Naive thymus-derived CD4-positive, alpha-beta T cell (primary cell): ENCODE measurements at regions not wholly inside any gene's neighbourhood (a gene's known extent, or its start where the extent isn't known, plus 50 kb on each side); places are given as distances from the start of the nearest gene placed in this dataset.

Source experiments
- ATAC-seq: fragments of 150-1000 bp; cut with Tn5 transposase; 2 replicates; pipeline ENCODE4 v1.10.0; 2021; ENCODE audit warnings: mild to moderate bottlenecking, moderate library complexity
- CTCF ChIA-PET: fragments of 350-600 bp; sonication (Branson Sonifier 250); formaldehyde crosslinking; loops from one replicate; lab custom pipeline; 2021; ENCODE audit warnings: antibody characterized with exemption; lab: Charles Lee
- POLR2A ChIA-PET: fragments of 350-600 bp; sonication (Branson Sonifier 250); formaldehyde crosslinking; loops from one replicate; lab custom pipeline; 2021; ENCODE audit warnings: antibody characterized with exemption, inconsistent platforms; lab: Charles Lee
- DNase-seq, 9 donors: peaks; one replicate each; pipeline versions ENCODE4 v3.0.0 to v3.0.0-alpha.2; 2020 to 2022; ENCODE audit warnings: mixed read lengths in 1 of 9
- H3K27ac ChIP-seq: one replicate; pipeline ENCODE4 v1.7.0; 2013; ENCODE audit warnings: mild to moderate bottlenecking, low read depth, low read length, moderate library complexity
- H3K27me3 ChIP-seq, 2 donors: one replicate each; pipeline ENCODE4 v1.7.0; 2013; ENCODE audit warnings: low read length in 2 of 2, mild to moderate bottlenecking in 2 of 2, moderate library complexity in 2 of 2; ENCODE audit not compliant: control insufficient read depth in 2 of 2, insufficient read depth in 2 of 2
- H3K36me3 ChIP-seq, 3 experiments: 1 replicate in 2 of 3; 2 replicates in 1 of 3; pipeline ENCODE4 v1.7.0; 2013; ENCODE audit warnings: low read length in 3 of 3, mild to moderate bottlenecking in 3 of 3, moderate library complexity in 1 of 3; ENCODE audit not compliant: insufficient read depth in 3 of 3, control insufficient read depth in 2 of 3
- H3K4me1 ChIP-seq, 2 donors: one replicate each; pipeline ENCODE4 v1.7.0; 2013; ENCODE audit warnings: low read length in 2 of 2, mild to moderate bottlenecking in 2 of 2, moderate library complexity in 1 of 2; ENCODE audit not compliant: control insufficient read depth in 2 of 2, insufficient read depth in 2 of 2
- H3K4me3 ChIP-seq: 2 replicates; pipeline ENCODE4 v1.7.0; 2013; ENCODE audit warnings: mild to moderate bottlenecking, low read length
- H3K9me3 ChIP-seq, 3 experiments: 1 replicate in 2 of 3; 2 replicates in 1 of 3; pipeline ENCODE4 v1.7.0; 2013; ENCODE audit warnings: low read length in 3 of 3; ENCODE audit not compliant: control insufficient read depth in 2 of 3
- H3K27ac Mint-ChIP-seq, 9 donors: one replicate each; pipeline ENCODE4 v1.8.0; 2020 to 2022; ENCODE audit warnings: mixed read lengths in 9 of 9, mild to moderate bottlenecking in 8 of 9, moderate library complexity in 5 of 9, inconsistent platforms in 2 of 9
- H3K27me3 Mint-ChIP-seq, 5 donors: one replicate each; pipeline ENCODE4 v1.8.0; 2021 to 2022; ENCODE audit warnings: mixed read lengths in 5 of 5, mild to moderate bottlenecking in 1 of 5
- H3K36me3 Mint-ChIP-seq, 5 donors: one replicate each; pipeline ENCODE4 v1.8.0; 2020 to 2022; ENCODE audit warnings: mixed read lengths in 5 of 5, mild to moderate bottlenecking in 3 of 5, inconsistent platforms in 1 of 5
- H3K4me1 Mint-ChIP-seq, 7 donors: one replicate each; pipeline ENCODE4 v1.8.0; 2020 to 2022; ENCODE audit warnings: mixed read lengths in 7 of 7, mild to moderate bottlenecking in 3 of 7, inconsistent platforms in 1 of 7
- H3K4me3 Mint-ChIP-seq, 10 donors: one replicate each; pipeline ENCODE4 v1.8.0; 2020 to 2022; ENCODE audit warnings: mild to moderate bottlenecking in 10 of 10, mixed read lengths in 10 of 10, moderate library complexity in 6 of 10, inconsistent platforms in 2 of 10
- H3K9me3 Mint-ChIP-seq, 11 donors: one replicate each; pipeline ENCODE4 v1.8.0; 2020 to 2022; ENCODE audit warnings: mixed read lengths in 11 of 11, mild to moderate bottlenecking in 4 of 11, inconsistent platforms in 1 of 11, moderate library complexity in 1 of 11
- intact Hi-C, 2 donors: fragments of 100-400 bp; cut with micrococcal nuclease; formaldehyde crosslinking; loops; one replicate each; pipeline ENCODE4 v1.15.1; 2023

DNA sequence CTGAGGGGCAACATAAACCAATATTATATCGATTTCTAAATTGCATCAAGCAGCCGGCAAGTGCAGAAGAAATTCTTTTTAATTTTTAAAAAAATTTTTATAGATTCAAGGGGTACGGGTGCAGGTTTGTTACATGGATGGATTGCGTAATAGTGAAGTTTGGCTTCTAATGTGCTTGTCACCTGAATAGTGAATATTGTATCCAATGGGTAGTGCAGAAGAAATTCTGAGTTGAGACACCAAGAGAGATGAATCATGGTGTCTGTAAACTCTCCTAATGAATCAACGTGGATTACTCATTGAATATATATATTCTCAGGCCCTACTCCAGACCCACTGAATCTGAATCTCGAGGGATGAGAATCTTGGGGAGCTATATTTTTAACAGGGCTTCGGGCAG lies 253.7 kb upstream of the FOXD3 start:
- no peaks in the 10 kb centered on the region for H3K4me1 ChIP-seq
- intact Hi-C loops, result no loop called here
- POLR2A ChIA-PET, result no interaction called here
- Mint-ChIP-seq H3K27ac (no peak overlapping the region), H3K4me1 (peaks cover 0 to 4% (median 0%) of the 10 kb centered on the region in 7 donors), H3K36me3 (no peaks in the 10 kb centered on the region), H3K4me3 (no peak overlapping the region), H3K27me3 (peaks cover 16 to 29% (median 27%) of the 10 kb centered on the region in 5 donors), H3K9me3 (peaks cover 0 to 2% (median 0%) of the 10 kb centered on the region in 11 donors)
- no peak overlapping the region for H3K4me3 ChIP-seq
- ATAC-seq (no peak), DNase-seq (no peak)
- no peaks in the 10 kb centered on the region for H3K27me3 ChIP-seq
- H3K27ac ChIP-seq, result no peak overlapping the region
- no peaks in the 10 kb centered on the region for H3K9me3 ChIP-seq
- H3K36me3 ChIP-seq, result no peaks in the 10 kb centered on the region
- CTCF ChIA-PET, result no interaction called here

DNA sequence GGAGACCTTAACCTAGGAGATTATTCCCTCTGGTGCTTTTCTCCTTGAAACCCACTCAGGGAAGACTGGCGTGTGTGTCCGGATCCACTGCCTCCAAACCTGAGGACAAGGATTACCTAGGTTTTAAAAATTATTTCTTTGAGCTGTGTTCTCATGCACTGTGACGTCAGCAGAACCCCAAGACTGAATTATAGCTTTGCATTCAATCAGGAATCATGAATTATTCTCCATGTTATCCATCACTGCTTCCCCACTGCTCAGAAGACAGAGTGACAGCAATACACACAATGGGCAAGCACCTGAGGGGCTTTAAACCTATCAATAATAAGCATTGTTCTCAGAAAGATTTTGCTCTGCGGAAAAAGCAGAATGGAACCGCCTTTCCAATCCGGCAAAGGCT lies 253.2 kb upstream of the FOXD3 start:
- ChIA-PET CTCF (no interaction called here), POLR2A (no interaction called here)
- Histone ChIP-seq H3K27ac (no peak overlapping the region), H3K27me3 (no peaks in the 10 kb centered on the region), H3K9me3 (no peaks in the 10 kb centered on the region), H3K4me1 (no peaks in the 10 kb centered on the region), H3K36me3 (no peaks in the 10 kb centered on the region), H3K4me3 (no peak overlapping the region)
- peaks cover 0 to 4% (median 0%) of the 10 kb centered on the region in 7 donors for H3K4me1 Mint-ChIP-seq
- no peak overlapping the region for H3K4me3 Mint-ChIP-seq
- DNase-seq (no peak), ATAC-seq (no peak)
- H3K9me3 Mint-ChIP-seq, result peaks cover 0 to 2% (median 0%) of the 10 kb centered on the region in 11 donors
- peaks cover 17 to 33% (median 30%) of the 10 kb centered on the region in 5 donors for H3K27me3 Mint-ChIP-seq
- intact Hi-C loops, result no loop called here
- H3K27ac Mint-ChIP-seq, result no peak overlapping the region
- H3K36me3 Mint-ChIP-seq, result no peaks in the 10 kb centered on the region

- ChIA-PET CTCF (no interaction called here), POLR2A (no interaction called here)
- ATAC-seq (no peak), DNase-seq (no peak)
- Histone ChIP-seq H3K4me3 (no peak overlapping the region), H3K27me3 (no peaks in the 10 kb centered on the region), H3K4me1 (no peaks in the 10 kb centered on the region), H3K27ac (no peak overlapping the region), H3K36me3 (no peaks in the 10 kb centered on the region), H3K9me3 (peaks cover 0 to 8% (median 0%) of the 10 kb centered on the region in 3 experiments)
- H3K27ac Mint-ChIP-seq, result no peak overlapping the region
- peaks cover 0 to 4% (median 0%) of the 10 kb centered on the region in 7 donors for H3K4me1 Mint-ChIP-seq
- intact Hi-C loops, result no loop called here
- peaks cover 2 to 33% (median 8%) of the 10 kb centered on the region in 11 donors for H3K9me3 Mint-ChIP-seq
- H3K4me3 Mint-ChIP-seq, result no peak overlapping the region
- H3K36me3 Mint-ChIP-seq, result peaks cover 0 to 12% (median 0%) of the 10 kb centered on the region in 5 donors
- H3K27me3 Mint-ChIP-seq, result peaks cover 40 to 59% (median 46%) of the 10 kb centered on the region in 5 donors
These were observed 248.8 kb upstream of the FOXD3 start for GRCh38 chr1:63073309-63074306.

GRCh38 chr1:63074321-63074720 lies 248.0 kb upstream of the FOXD3 start:
- CTCF ChIA-PET, result no interaction called here
- H3K27me3 ChIP-seq, result no peaks in the 10 kb centered on the region
- intact Hi-C loops, result no loop called here
- POLR2A ChIA-PET, result no interaction called here
- Mint-ChIP-seq H3K9me3 (peaks cover 2 to 33% (median 8%) of the 10 kb centered on the region in 11 donors), H3K4me1 (peaks cover 0 to 4% (median 0%) of the 10 kb centered on the region in 7 donors), H3K27me3 (peaks cover 40 to 59% (median 46%) of the 10 kb centered on the region in 5 donors), H3K4me3 (no peak overlapping the region), H3K36me3 (peaks cover 0 to 12% (median 0%) of the 10 kb centered on the region in 5 donors), H3K27ac (no peak overlapping the region)
- H3K36me3 ChIP-seq, result no peaks in the 10 kb centered on the region
- no peak for ATAC-seq
- H3K9me3 ChIP-seq, result peaks cover 0 to 8% (median 0%) of the 10 kb centered on the region in 3 experiments
- H3K4me3 ChIP-seq, result no peak overlapping the region
- no peak overlapping the region for H3K27ac ChIP-seq
- DNase-seq, result no peak
- H3K4me1 ChIP-seq, result no peaks in the 10 kb centered on the region

DNA sequence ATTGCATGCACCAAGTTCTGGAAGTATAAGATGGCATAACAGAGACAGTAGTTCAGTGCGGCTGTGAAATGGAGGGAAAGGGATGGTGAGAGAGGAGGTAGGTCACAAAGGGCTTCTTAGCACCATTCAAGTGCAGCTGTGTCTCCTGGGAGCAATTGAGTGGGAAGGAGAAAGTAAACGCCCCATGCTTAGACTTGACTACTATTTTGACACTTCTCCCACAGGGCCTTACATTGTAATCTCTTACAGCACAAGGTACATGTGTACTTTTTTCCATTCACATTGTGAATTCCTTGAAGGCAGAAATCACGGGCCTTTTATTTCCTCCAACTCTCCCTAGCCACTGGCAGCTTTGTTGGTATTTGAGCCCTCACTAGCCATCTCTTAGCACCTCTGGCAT lies 239.6 kb upstream of the FOXD3 start:
- Mint-ChIP-seq H3K4me1 (no peaks in the 10 kb centered on the region), H3K27ac (no peak overlapping the region)
- POLR2A ChIA-PET, result no interaction called here

GRCh38 chr1:63087966-63088365 lies 234.4 kb upstream of the FOXD3 start:
- ChIA-PET POLR2A (no interaction called here), CTCF (no interaction called here)
- Histone ChIP-seq H3K4me3 (no peak overlapping the region), H3K27ac (no peak overlapping the region), H3K9me3 (no peaks in the 10 kb centered on the region), H3K36me3 (no peaks in the 10 kb centered on the region), H3K27me3 (no peaks in the 10 kb centered on the region), H3K4me1 (no peaks in the 10 kb centered on the region)
- Mint-ChIP-seq H3K4me3 (no peak overlapping the region), H3K36me3 (no peaks in the 10 kb centered on the region), H3K4me1 (no peaks in the 10 kb centered on the region), H3K27ac (peak overlapping the region in 1 of 9 donors; percentile 36), H3K9me3 (peaks cover 0 to 9% (median 0%) of the 10 kb centered on the region in 11 donors), H3K27me3 (peaks cover 2 to 38% (median 24%) of the 10 kb centered on the region in 5 donors)
- ATAC-seq (no peak), DNase-seq (no peak)
- intact Hi-C loops, result no loop called here

More for the DNA sequence above, 239.6 kb upstream of the FOXD3 start:
- CTCF ChIA-PET, result no interaction called here
- Mint-ChIP-seq H3K9me3 (peaks cover 0 to 4% (median 3%) of the 10 kb centered on the region in 11 donors), H3K36me3 (no peaks in the 10 kb centered on the region), H3K27me3 (peaks cover 2 to 38% (median 17%) of the 10 kb centered on the region in 5 donors), H3K4me3 (no peak overlapping the region)
- Histone ChIP-seq H3K36me3 (no peaks in the 10 kb centered on the region), H3K9me3 (no peaks in the 10 kb centered on the region), H3K27ac (no peak overlapping the region), H3K4me3 (no peak overlapping the region), H3K4me1 (no peaks in the 10 kb centered on the region), H3K27me3 (no peaks in the 10 kb centered on the region)
- DNase-seq (no peak), ATAC-seq (no peak)
- intact Hi-C loops, result no loop called here
